ENCODE measurements at regions not wholly inside any gene's neighbourhood (a gene's known extent, or its start where the extent isn't known, plus 50 kb on each side); places are given as distances from the start of the nearest gene placed in this dataset.
"Not testable (repeated sequence)": the region's sequence is repeated elsewhere in the genome, so short reads cannot be mapped to it uniquely, and the experiment has no call there.

- DNase-seq, result no peak
Measured at GRCh38 chr6:99668036-99668705, 61.5 kb downstream of the PRDM13 start.

- no peak for DNase-seq
Measured at GRCh38 chr6:99689916-99690685, 83.5 kb downstream of the PRDM13 start.

- DNase-seq, result not testable (repeated sequence)
Measured at GRCh38 chr6:99702287-99702686, 95.7 kb downstream of the PRDM13 start.

GRCh38 chr6:99709062-99709461 is 102.4 kb downstream of the PRDM13 start:
- no peak for DNase-seq

- no peak for DNase-seq
Measured at GRCh38 chr6:99711302-99711701, 104.7 kb downstream of the PRDM13 start.

GRCh38 chr6:99711925-99712324 is 105.3 kb downstream of the PRDM13 start:
- DNase-seq, result no peak

GRCh38 chr6:99712519-99712918 is 105.9 kb downstream of the PRDM13 start:
- DNase-seq, result no peak

- DNase-seq, result not testable (repeated sequence)
Measured at GRCh38 chr6:99722043-99722442, 115.4 kb downstream of the PRDM13 start.

- not testable (repeated sequence) for DNase-seq
Measured at GRCh38 chr6:99730237-99730636, 123.6 kb downstream of the PRDM13 start.

GRCh38 chr6:99736302-99736701 is 129.7 kb downstream of the PRDM13 start:
- DNase-seq, result no peak

- no peak for DNase-seq
Measured at GRCh38 chr6:99739526-99739925, 132.9 kb downstream of the PRDM13 start.

GRCh38 chr6:99741092-99741491 is 134.5 kb downstream of the PRDM13 start:
- no peak for DNase-seq

- DNase-seq, result no peak
Measured at GRCh38 chr6:99743647-99744046, 137.0 kb downstream of the PRDM13 start.

GRCh38 chr6:99745651-99746050 is 139.0 kb downstream of the PRDM13 start:
- DNase-seq, result no peak

GRCh38 chr6:99746261-99746895 is 139.7 kb downstream of the PRDM13 start:
- DNase-seq, result peak; percentile 40

- no peak for DNase-seq
Measured at GRCh38 chr6:99761711-99762110, 155.1 kb downstream of the PRDM13 start.

- DNase-seq, result no peak
Measured at GRCh38 chr6:99768166-99768565, 161.5 kb downstream of the PRDM13 start.

GRCh38 chr6:99779631-99780555 is 173.3 kb downstream of the PRDM13 start:
- no peak for DNase-seq

GRCh38 chr6:99780556-99780885 is 173.9 kb downstream of the PRDM13 start:
- DNase-seq, result no peak

- DNase-seq, result no peak
Measured at GRCh38 chr6:99789767-99790166, 183.1 kb downstream of the PRDM13 start.

GRCh38 chr6:99790679-99791078 is 184.0 kb downstream of the PRDM13 start:
- no peak for DNase-seq

- no peak for DNase-seq
Measured at GRCh38 chr6:99801805-99802204, 192.2 kb downstream of the MCHR2 start.
